Kidney (tissue), 13 donors: ENCODE measurements at regions not wholly inside any gene's neighbourhood (a gene's known extent, or its start where the extent isn't known, plus 50 kb on each side); places are given as distances from the start of the nearest gene placed in this dataset.

Experiments
- DNase-seq, 5 donors: peaks; one replicate each; pipeline ENCODE4 v3.0.0-alpha.2; 2013 to 2020
- FAIRE-seq: peaks from 2 replicates; lab custom pipeline; 2012; peaks lifted over from hg19 to GRCh38; lab: Jason Lieb, UNC
- H3K27ac ChIP-seq, 2 donors: one replicate each; pipeline ENCODE4 v1.7.0; 2013; ENCODE audit warnings: low read depth in 2 of 2, low read length in 2 of 2, inconsistent platforms in 1 of 2
- H3K27me3 ChIP-seq: one replicate; pipeline ENCODE4 v1.7.1; 2013; ENCODE audit warnings: low read length, inconsistent platforms; ENCODE audit not compliant: control insufficient read depth, insufficient read depth
- H3K36me3 ChIP-seq, 3 donors: one replicate each; pipeline versions ENCODE4 v1.7.0 to v1.7.1; 2013; ENCODE audit warnings: low read length in 3 of 3, control low read depth in 1 of 3, inconsistent platforms in 1 of 3; ENCODE audit not compliant: insufficient read depth in 3 of 3, control insufficient read depth in 2 of 3
- H3K4me1 ChIP-seq, 3 donors: one replicate each; pipeline versions ENCODE4 v1.7.0 to v1.7.1; 2013; ENCODE audit warnings: low read length in 3 of 3, inconsistent platforms in 1 of 3, low read depth in 1 of 3; ENCODE audit not compliant: control insufficient read depth in 2 of 3, insufficient read depth in 2 of 3
- H3K4me3 ChIP-seq, 3 donors: one replicate each; pipeline versions ENCODE4 v1.7.0 to v1.8.1; 2013; ENCODE audit warnings: low read length in 3 of 3, control low read depth in 1 of 3, inconsistent platforms in 1 of 3
- H3K9ac ChIP-seq, 3 donors: one replicate each; pipeline versions ENCODE4 v1.7.0 to v1.7.1; 2013; ENCODE audit warnings: low read length in 3 of 3, control low read depth in 1 of 3, inconsistent platforms in 1 of 3
- H3K9me3 ChIP-seq, 3 donors: one replicate each; pipeline versions ENCODE4 v1.7.0 to v1.7.1; 2013; ENCODE audit warnings: low read length in 3 of 3, control low read depth in 1 of 3, inconsistent platforms in 1 of 3; ENCODE audit not compliant: control insufficient read depth in 2 of 3, insufficient read depth in 1 of 3
- CTCF ChIP-seq: IDR thresholded peaks from 3 replicates; pipeline ENCODE4 v1.5.1; 2012; ENCODE audit warnings: mild to moderate bottlenecking, moderate library complexity, borderline replicate concordance; ENCODE audit not compliant: insufficient read depth; ENCODE audit errors: extremely low read depth
- intact Hi-C: fragments of 100-400 bp; cut with DNase I; formaldehyde crosslinking; loops from one replicate; pipeline ENCODE4 v1.11.1; 2022
- donor health status: control.
- donor health status: control.
- donor health status: control.
- donor health status: control.
- donor health status: control.
- donor health status: DM: yes; HTN: yes; CAD: no.
- donor health status: Normal renal cell carcinoma (clear cell type).

- H3K9ac ChIP-seq = no peak overlapping the region
- H3K27me3 ChIP-seq = no peaks in the 10 kb centered on the region
- H3K4me3 ChIP-seq = no peak overlapping the region
- H3K4me1 ChIP-seq = no peaks in the 10 kb centered on the region
- no peak overlapping the region for H3K27ac ChIP-seq
- DNase-seq = no peak
- intact Hi-C loops = no loop called here
- H3K9me3 ChIP-seq = no peaks in the 10 kb centered on the region
- no peak for TF ChIP-seq CTCF
- FAIRE-seq = no peak
- no peaks in the 10 kb centered on the region for H3K36me3 ChIP-seq
These were observed 157.8 kb upstream of the TRPM3 start for GRCh38 chr9:71279151-71279739.

GRCh38 chr9:71273613-71274012, 152.2 kb upstream of the TRPM3 start:
- no peaks in the 10 kb centered on the region for H3K27me3 ChIP-seq
- TF ChIP-seq CTCF = no peak
- H3K9ac ChIP-seq = no peak overlapping the region
- no peak overlapping the region for H3K27ac ChIP-seq
- intact Hi-C loops = no loop called here
- DNase-seq (no peak), FAIRE-seq (no peak)
- no peaks in the 10 kb centered on the region for H3K36me3 ChIP-seq
- no peaks in the 10 kb centered on the region for H3K4me1 ChIP-seq
- H3K4me3 ChIP-seq = no peak overlapping the region
- H3K9me3 ChIP-seq = no peaks in the 10 kb centered on the region

- TF ChIP-seq CTCF = no peak
- no peak overlapping the region for H3K4me3 ChIP-seq
- no peak for FAIRE-seq
- no peak for DNase-seq
- H3K9ac ChIP-seq = no peak overlapping the region
- no peak overlapping the region for H3K27ac ChIP-seq
- intact Hi-C loops = no loop called here
- H3K27me3 ChIP-seq = no peaks in the 10 kb centered on the region
- no peaks in the 10 kb centered on the region for H3K9me3 ChIP-seq
- H3K36me3 ChIP-seq = no peaks in the 10 kb centered on the region
- no peaks in the 10 kb centered on the region for H3K4me1 ChIP-seq
These were observed 150.2 kb upstream of the TRPM3 start for GRCh38 chr9:71271602-71272001.

GRCh38 chr9:71270554-71270953, 149.1 kb upstream of the TRPM3 start:
- FAIRE-seq = no peak
- no peak for TF ChIP-seq CTCF
- Histone ChIP-seq H3K27me3 (no peaks in the 10 kb centered on the region), H3K4me1 (no peaks in the 10 kb centered on the region), H3K9ac (no peak overlapping the region), H3K4me3 (no peak overlapping the region), H3K36me3 (no peaks in the 10 kb centered on the region), H3K9me3 (no peaks in the 10 kb centered on the region), H3K27ac (no peak overlapping the region)
- intact Hi-C loops = no loop called here
- DNase-seq = no peak
